GM13976 (cell line): ENCODE measurements at regions not wholly inside any gene's neighbourhood (a gene's known extent, or its start where the extent isn't known, plus 50 kb on each side); places are given as distances from the start of the nearest gene placed in this dataset.

ENCODE experiments used
- DNase-seq: peaks from one replicate; pipeline ENCODE4 v3.0.0; 2012; ENCODE audit warnings: low spot score
- in situ Hi-C: fragments of 300-500 bp; cut with MboI; formaldehyde crosslinking; loops from one replicate; pipeline ENCODE4 v1.12.0; 2022; ENCODE audit warnings: low sequenced_read_pairs, mixed read lengths, inconsistent platforms; ENCODE audit not compliant: unreplicated experiment
- TF ChIP-seq, protein P1 (sequence below): IDR thresholded peaks from 2 replicates; pipeline ENCODE4 v1.5.1; 2012; ENCODE audit warnings: borderline replicate concordance, mild to moderate bottlenecking; ENCODE audit not compliant: insufficient read depth; ENCODE audit errors: extremely low read depth, missing control alignments, control extremely low read depth

DNA sequence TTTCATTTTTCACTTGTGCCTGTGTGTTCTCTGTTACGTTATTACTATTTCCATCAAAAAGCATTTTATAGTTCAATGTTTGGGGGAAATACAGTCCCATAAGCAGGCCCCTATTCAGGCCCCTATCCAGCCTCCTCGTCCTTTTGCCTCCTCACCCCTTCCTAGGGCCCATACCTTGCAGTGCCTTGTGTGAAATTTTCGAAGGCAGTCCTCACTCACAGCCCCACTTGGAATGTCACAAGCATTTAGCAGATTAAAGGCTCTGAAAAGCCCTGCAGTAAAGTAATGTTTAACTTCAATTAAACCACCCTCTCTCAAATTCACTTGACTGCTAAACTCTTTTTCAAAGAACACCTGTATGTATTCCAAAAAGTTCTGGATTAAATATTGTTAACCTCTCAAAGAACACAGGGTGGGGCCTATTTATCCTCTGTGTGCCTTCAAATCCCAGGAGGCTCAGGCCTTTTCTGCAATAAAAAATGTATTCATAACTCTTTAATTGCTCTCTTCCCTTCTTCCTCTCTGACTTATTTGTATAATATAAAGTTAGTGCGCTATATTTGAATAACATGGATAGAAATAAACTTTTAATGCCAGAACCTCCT lies 202.5 kb downstream of the FOXA2 start:
- TF ChIP-seq, protein P1, sequence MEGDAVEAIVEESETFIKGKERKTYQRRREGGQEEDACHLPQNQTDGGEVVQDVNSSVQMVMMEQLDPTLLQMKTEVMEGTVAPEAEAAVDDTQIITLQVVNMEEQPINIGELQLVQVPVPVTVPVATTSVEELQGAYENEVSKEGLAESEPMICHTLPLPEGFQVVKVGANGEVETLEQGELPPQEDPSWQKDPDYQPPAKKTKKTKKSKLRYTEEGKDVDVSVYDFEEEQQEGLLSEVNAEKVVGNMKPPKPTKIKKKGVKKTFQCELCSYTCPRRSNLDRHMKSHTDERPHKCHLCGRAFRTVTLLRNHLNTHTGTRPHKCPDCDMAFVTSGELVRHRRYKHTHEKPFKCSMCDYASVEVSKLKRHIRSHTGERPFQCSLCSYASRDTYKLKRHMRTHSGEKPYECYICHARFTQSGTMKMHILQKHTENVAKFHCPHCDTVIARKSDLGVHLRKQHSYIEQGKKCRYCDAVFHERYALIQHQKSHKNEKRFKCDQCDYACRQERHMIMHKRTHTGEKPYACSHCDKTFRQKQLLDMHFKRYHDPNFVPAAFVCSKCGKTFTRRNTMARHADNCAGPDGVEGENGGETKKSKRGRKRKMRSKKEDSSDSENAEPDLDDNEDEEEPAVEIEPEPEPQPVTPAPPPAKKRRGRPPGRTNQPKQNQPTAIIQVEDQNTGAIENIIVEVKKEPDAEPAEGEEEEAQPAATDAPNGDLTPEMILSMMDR, result no peak
- no peak for DNase-seq
- in situ Hi-C loops, result no loop called here

DNA sequence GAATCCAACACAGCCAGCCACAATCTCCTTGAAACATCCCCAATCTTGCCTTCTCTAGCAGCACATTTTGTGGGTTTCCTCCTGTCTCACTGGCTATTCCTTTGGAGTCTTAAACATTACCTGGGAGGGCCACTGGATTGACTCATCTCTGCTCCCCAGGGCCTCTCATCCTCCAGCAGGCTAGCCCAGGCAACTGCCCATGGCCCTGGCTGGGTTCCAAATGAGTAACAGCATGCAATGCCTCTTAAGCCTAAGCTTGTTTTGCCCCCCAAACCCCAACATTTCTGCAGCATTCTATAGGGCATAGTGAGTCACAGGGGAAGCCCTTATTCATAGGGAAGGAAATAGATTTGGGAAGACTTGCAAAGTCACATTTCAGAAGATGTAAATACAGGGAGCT lies 204.9 kb downstream of the FOXA2 start:
- no peak for DNase-seq
- TF ChIP-seq, protein P1, result no peak
- in situ Hi-C loops, result no loop called here

DNA sequence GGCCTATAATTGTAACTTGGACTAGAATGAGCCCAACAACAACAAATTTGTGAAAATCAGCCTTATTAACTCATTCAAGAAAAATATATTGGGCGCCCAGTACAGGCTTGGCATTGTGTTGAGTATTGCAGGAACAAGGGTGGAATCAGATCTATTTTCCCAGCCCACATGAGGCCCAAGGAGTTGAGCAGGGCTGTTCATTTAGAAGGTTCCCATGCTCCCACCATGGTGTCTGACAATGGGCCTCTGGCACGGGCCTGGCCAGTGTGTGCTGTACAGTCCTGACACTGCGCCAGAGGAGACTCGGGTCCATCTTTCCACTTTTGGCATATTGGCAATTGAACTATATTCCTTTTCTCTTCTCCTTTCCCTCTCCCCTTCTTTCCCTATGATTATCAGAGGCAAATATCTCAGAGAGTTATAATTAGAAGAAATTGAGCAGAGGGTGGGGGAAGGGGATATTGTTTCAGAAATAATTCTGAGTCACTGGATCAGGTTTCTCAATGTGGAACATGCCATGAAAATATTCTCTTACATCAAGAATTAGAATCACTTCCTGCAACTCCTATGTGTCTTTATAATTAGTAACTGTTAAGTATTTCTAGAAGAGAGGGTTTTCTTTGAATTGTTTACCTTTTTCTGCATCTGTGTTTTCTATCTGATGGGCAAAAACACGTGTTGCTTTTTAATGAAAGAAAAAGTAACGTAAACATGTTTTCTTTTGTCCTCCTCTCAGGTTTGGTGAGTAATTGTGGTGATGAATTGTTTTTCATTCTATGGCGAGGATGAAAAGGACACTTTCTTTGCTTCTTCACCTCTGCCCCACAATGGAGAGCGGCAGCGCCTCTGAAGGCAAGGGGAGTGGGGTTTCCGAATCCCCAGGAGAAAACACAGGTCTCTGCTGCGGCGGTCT lies 209.4 kb downstream of the FOXA2 start:
- TF ChIP-seq, protein P1, result no peak
- in situ Hi-C loops, result no loop called here
- DNase-seq, result no peak

DNA sequence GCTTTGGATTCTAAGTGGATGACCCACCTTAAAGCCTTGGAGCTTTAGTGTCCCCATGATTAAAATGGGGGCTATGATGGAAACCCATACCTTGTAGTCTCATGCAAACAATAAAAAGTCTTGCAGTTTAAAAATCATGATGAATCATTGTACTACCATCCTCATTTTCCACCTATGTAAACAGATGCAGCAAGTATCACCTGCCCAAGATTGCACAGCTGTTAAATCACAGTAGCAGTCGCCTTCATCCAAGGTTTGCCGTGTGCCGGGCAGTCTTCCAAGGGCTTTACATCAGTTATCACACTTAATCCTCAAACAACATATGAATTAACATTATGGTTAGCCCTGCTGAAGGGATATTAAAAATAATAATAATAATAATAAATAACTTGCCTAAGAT lies 210.3 kb downstream of the FOXA2 start:
- in situ Hi-C loops, result no loop called here
- DNase-seq, result no peak
- TF ChIP-seq, protein P1, result no peak

DNA sequence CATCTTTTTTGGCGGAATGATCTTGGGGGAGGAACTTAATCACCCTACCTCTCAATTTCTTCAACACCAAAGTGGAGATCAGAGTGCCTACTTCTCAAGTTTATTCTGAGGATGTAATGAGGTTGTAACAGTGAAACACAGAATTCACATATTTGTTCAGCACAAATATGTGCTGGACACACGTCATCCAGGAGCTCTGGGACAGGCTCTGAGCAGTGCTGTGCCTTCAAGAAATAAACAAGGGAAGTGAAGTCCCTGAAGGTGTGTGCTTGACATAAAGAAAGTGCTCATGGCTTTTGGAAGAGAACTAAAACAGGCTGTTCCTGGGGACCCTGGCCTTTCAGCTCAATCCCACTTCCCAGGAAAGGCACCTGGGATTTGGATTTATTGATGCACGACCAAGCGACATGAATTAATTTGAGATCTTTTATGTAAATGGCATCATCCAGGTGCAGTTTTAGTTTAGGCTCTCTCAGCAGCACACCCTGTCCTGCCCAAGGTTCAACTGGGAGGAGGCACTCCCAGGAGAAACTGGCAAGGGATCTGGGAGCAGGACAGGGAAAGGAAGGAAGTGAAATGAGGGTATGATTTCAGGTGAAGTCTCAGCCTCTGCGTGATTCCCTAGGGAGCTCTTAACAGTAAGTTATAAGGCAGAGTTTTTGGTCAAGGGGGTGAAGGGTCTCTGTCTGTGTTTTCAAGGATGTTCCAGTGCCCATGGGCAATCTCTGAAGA lies 211.0 kb downstream of the FOXA2 start:
- no peak for DNase-seq
- in situ Hi-C loops, result no loop called here
- TF ChIP-seq, protein P1, result no peak

DNA sequence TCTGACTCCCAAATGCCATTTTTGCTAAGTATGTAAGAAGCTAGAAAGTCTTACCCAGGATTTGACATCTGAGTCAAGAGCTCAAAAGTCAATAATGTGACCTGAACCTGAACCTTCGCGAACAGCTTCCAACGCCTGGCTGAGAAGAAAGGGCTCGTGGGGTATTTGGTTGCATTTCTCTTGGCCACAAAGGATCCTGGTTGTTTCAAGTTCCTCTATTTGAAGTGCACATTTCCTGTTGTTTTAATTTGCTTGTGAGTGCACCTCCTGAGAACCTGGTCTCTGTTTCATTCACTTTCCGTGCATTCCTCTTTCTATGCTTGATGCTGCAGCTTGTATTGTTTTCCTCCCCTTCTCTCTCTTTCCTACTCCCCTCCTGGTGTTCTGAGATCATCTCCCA lies 212.5 kb downstream of the FOXA2 start:
- in situ Hi-C loops, result no loop called here
- DNase-seq, result peak; percentile 15
- TF ChIP-seq, protein P1, result no peak
